Neutrophil (primary cell): ENCODE measurements at regions not wholly inside any gene's neighbourhood (a gene's known extent, or its start where the extent isn't known, plus 50 kb on each side); places are given as distances from the start of the nearest gene placed in this dataset.

Experiments
- H3K27ac ChIP-seq: fragments of 200-600 bp; sonication (generic); 2 replicates; pipeline ENCODE4 v1.5.1; 2016; ENCODE audit warnings: mild to moderate bottlenecking, moderate library complexity
- H3K27me3 ChIP-seq: fragments of 200-600 bp; sonication (generic); 2 replicates; pipeline ENCODE4 v1.6.0; 2016; ENCODE audit warnings: mild to moderate bottlenecking
- H3K36me3 ChIP-seq: fragments of 200-600 bp; sonication (generic); 2 replicates; pipeline ENCODE4 v1.5.1; 2017
- H3K4me1 ChIP-seq, 2 experiments: fragments of 200-600 bp in 1 of 2; sonication (generic) in 1 of 2; 1 replicate in 1 of 2; 2 replicates in 1 of 2; pipeline versions ENCODE4 v1.5.1 to v1.6.1; 2013 to 2016; ENCODE audit warnings: low read depth in 1 of 2, low read length in 1 of 2, mild to moderate bottlenecking in 1 of 2, moderate library complexity in 1 of 2; ENCODE audit not compliant: control insufficient read depth in 1 of 2, insufficient read depth in 1 of 2
- H3K4me3 ChIP-seq, 2 experiments: fragments of 200-600 bp in 1 of 2; sonication (generic) in 1 of 2; 1 replicate in 1 of 2; 2 replicates in 1 of 2; pipeline ENCODE4 v1.5.1; 2013 to 2016; ENCODE audit warnings: low read depth in 1 of 2, low read length in 1 of 2, mild to moderate bottlenecking in 1 of 2, moderate library complexity in 1 of 2
- H3K9me3 ChIP-seq: fragments of 200-600 bp; sonication (generic); 2 replicates; pipeline ENCODE4 v1.5.1; 2016
- TF ChIP-seq, protein P1 (sequence below): fragments of 200-600 bp; sonication (generic); IDR thresholded peaks from 2 replicates; pipeline ENCODE4 v1.5.1; 2016; ENCODE audit warnings: antibody characterized with exemption

GRCh38 chr6:81988446-81988845 is 236.0 kb upstream of the TENT5A start:
- Histone ChIP-seq H3K4me1 (no peaks in the 10 kb centered on the region), H3K36me3 (no peaks in the 10 kb centered on the region), H3K27me3 (no peaks in the 10 kb centered on the region), H3K4me3 (no peak overlapping the region), H3K27ac (no peak overlapping the region), H3K9me3 (no peaks in the 10 kb centered on the region)
- TF ChIP-seq, protein P1, sequence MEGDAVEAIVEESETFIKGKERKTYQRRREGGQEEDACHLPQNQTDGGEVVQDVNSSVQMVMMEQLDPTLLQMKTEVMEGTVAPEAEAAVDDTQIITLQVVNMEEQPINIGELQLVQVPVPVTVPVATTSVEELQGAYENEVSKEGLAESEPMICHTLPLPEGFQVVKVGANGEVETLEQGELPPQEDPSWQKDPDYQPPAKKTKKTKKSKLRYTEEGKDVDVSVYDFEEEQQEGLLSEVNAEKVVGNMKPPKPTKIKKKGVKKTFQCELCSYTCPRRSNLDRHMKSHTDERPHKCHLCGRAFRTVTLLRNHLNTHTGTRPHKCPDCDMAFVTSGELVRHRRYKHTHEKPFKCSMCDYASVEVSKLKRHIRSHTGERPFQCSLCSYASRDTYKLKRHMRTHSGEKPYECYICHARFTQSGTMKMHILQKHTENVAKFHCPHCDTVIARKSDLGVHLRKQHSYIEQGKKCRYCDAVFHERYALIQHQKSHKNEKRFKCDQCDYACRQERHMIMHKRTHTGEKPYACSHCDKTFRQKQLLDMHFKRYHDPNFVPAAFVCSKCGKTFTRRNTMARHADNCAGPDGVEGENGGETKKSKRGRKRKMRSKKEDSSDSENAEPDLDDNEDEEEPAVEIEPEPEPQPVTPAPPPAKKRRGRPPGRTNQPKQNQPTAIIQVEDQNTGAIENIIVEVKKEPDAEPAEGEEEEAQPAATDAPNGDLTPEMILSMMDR = no peak

DNA sequence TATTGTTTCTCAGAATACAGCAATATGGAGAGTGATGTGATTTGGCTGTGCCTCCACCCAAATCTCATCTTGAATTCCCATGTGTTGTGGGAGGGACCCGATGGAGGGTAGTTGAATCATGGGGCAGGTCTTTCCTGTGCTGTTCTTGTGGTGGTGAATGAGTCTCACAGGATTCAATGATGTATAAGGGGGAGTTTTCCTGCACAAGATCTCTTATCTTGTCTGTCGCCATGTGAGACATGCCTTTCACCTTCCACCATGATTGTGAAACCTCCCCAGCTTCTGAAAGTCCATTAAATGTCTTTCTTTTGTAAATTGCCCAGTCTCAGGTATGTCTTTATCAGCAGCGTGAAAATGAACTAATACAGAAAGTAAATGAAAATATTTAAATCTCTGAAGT is 234.8 kb upstream of the TENT5A start:
- no peaks in the 10 kb centered on the region for H3K4me1 ChIP-seq
- H3K27me3 ChIP-seq = no peaks in the 10 kb centered on the region
- H3K4me3 ChIP-seq = no peak overlapping the region
- no peaks in the 10 kb centered on the region for H3K36me3 ChIP-seq
- TF ChIP-seq, protein P1 = no peak
- no peaks in the 10 kb centered on the region for H3K9me3 ChIP-seq
- no peak overlapping the region for H3K27ac ChIP-seq

- H3K36me3 ChIP-seq = no peaks in the 10 kb centered on the region
- TF ChIP-seq, protein P1 = no peak
- no peak overlapping the region for H3K4me3 ChIP-seq
- H3K4me1 ChIP-seq = no peaks in the 10 kb centered on the region
- H3K27ac ChIP-seq = no peak overlapping the region
- H3K27me3 ChIP-seq = no peaks in the 10 kb centered on the region
- no peaks in the 10 kb centered on the region for H3K9me3 ChIP-seq
These were observed 232.7 kb upstream of the TENT5A start for GRCh38 chr6:81985191-81985590.

DNA sequence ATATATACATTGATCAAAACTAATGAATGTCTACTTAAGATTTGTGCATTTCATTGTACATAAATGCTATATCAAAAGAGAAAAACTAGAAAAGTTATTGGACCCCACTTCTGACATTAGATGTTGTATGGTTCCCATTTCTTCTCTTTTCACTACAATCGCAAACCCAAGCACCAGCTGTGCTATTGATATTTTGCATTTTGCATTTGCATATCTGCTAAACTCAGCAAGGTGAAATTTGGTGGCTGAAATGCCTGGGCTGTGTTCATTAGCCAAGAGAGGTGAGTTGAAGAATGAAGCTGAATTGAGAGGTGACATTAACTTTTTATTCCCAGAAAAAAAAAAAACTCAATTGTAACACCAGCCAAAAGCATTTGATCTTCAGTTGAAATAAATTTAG is 232.1 kb upstream of the TENT5A start:
- H3K36me3 ChIP-seq = no peaks in the 10 kb centered on the region
- no peaks in the 10 kb centered on the region for H3K27me3 ChIP-seq
- no peaks in the 10 kb centered on the region for H3K9me3 ChIP-seq
- no peak overlapping the region for H3K27ac ChIP-seq
- TF ChIP-seq, protein P1 = no peak
- H3K4me1 ChIP-seq = no peaks in the 10 kb centered on the region
- no peak overlapping the region for H3K4me3 ChIP-seq

- no peaks in the 10 kb centered on the region for H3K36me3 ChIP-seq
- TF ChIP-seq, protein P1 = no peak
- H3K9me3 ChIP-seq = no peaks in the 10 kb centered on the region
- H3K4me1 ChIP-seq = no peaks in the 10 kb centered on the region
- H3K27me3 ChIP-seq = no peaks in the 10 kb centered on the region
- H3K27ac ChIP-seq = no peak overlapping the region
- H3K4me3 ChIP-seq = no peak overlapping the region
These were observed 229.3 kb upstream of the TENT5A start for GRCh38 chr6:81981812-81982211.

DNA sequence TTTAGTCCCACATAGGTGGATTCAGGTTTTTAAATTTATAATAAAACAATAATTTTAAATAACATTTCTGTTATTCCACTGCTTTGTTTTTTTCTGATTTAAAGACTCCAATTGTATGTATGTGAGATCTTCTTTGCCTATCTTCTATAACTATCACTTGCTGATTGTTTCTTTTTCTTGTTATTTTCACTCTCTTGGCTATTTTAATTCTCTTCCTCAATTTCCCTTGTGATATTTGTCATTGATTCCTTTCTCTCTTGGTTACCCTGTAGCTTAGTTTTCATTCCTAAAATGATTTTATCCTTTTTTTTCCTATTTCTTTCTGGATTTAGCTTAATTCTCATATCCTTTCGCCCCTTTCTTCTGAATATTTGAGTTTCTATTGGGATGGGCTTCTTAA is 227.3 kb upstream of the TENT5A start:
- H3K4me1 ChIP-seq = no peaks in the 10 kb centered on the region
- no peaks in the 10 kb centered on the region for H3K36me3 ChIP-seq
- no peak overlapping the region for H3K27ac ChIP-seq
- no peaks in the 10 kb centered on the region for H3K27me3 ChIP-seq
- H3K4me3 ChIP-seq = no peak overlapping the region
- H3K9me3 ChIP-seq = no peaks in the 10 kb centered on the region
- TF ChIP-seq, protein P1 = no peak
